ENCODE measurements at regions not wholly inside any gene's neighbourhood (a gene's known extent, or its start where the extent isn't known, plus 50 kb on each side); places are given as distances from the start of the nearest gene placed in this dataset.

GRCh38 chr18:57961411-57961810 lies 82.6 kb upstream of the NEDD4L start:
- no peaks in the 10 kb centered on the region for H3K27me3 ChIP-seq (replicated peaks; ENCODE audit: insufficient read depth, low read depth, low read length, poor library complexity)
- TF ChIP-seq CTCF (conservative IDR thresholded peaks at IDR 0.05; ENCODE audit: low read depth, low read length) = no peak
- TF ChIP-seq EZH2 (IDR thresholded peaks at IDR 0.05; ENCODE audit: borderline replicate concordance, low read depth, low read length, poor library complexity, severe bottlenecking) = no peak
- no peaks in the 10 kb centered on the region for H3K9me3 ChIP-seq (ENCODE audit: low read depth, low read length, poor library complexity, severe bottlenecking)
- no peak overlapping the region for H3K4me3 ChIP-seq (ENCODE audit: low read depth, low read length, poor library complexity, severe bottlenecking)
- BruUV-seq (replicated peaks) = no TSS peak
- no peak for DNase-seq (ENCODE audit: low spot score)
- POLR2A ChIA-PET (ENCODE audit: low non-redundant PET) = no interaction called here
- H3K4me1 ChIP-seq (ENCODE audit: insufficient read depth, low read length, poor library complexity, severe bottlenecking) = no peaks in the 10 kb centered on the region
- no peak overlapping the region for H3K27ac ChIP-seq (ENCODE audit: low read depth, low read length, poor library complexity, severe bottlenecking)
- intact Hi-C loops (cut with micrococcal nuclease; ENCODE audit: unreplicated experiment) = no loop called here
- no peaks in the 10 kb centered on the region for H3K36me3 ChIP-seq (ENCODE audit: insufficient read depth, low read length, poor library complexity, severe bottlenecking)
- CTCF ChIA-PET = no interaction called here

GRCh38 chr18:57959278-57959677 lies 84.7 kb upstream of the NEDD4L start:
- H3K27ac ChIP-seq (ENCODE audit: low read depth, low read length, poor library complexity, severe bottlenecking) = no peak overlapping the region
- DNase-seq (ENCODE audit: low spot score) = peak; percentile 62
- no peaks in the 10 kb centered on the region for H3K27me3 ChIP-seq (replicated peaks; ENCODE audit: insufficient read depth, low read depth, low read length, poor library complexity)
- no peak overlapping the region for H3K4me3 ChIP-seq (ENCODE audit: low read depth, low read length, poor library complexity, severe bottlenecking)
- ChIA-PET POLR2A (ENCODE audit: low non-redundant PET) (no interaction called here), CTCF (interaction anchor here (0.7 to 1.6 kb wide), 4 partner anchors 77 to 714 kb away, joined by 3 to 18 read pairs (median 4); no protein-coding TSS in a partner anchor)
- TF ChIP-seq EZH2 (IDR thresholded peaks at IDR 0.05; ENCODE audit: borderline replicate concordance, low read depth, low read length, poor library complexity, severe bottlenecking) (no peak), CTCF (conservative IDR thresholded peaks at IDR 0.05; ENCODE audit: low read depth, low read length) (peak; percentile 60)
- no peaks in the 10 kb centered on the region for H3K9me3 ChIP-seq (ENCODE audit: low read depth, low read length, poor library complexity, severe bottlenecking)
- BruUV-seq (replicated peaks) = no TSS peak
- H3K36me3 ChIP-seq (ENCODE audit: insufficient read depth, low read length, poor library complexity, severe bottlenecking) = no peaks in the 10 kb centered on the region
- intact Hi-C loops (cut with micrococcal nuclease; ENCODE audit: unreplicated experiment) = loop anchor here (10.0 kb wide), 1 partner anchor 166 kb away; no protein-coding TSS in a partner anchor
- no peaks in the 10 kb centered on the region for H3K4me1 ChIP-seq (ENCODE audit: insufficient read depth, low read length, poor library complexity, severe bottlenecking)

GRCh38 chr18:57957210-57957609 lies 86.8 kb upstream of the NEDD4L start:
- ChIA-PET CTCF (interaction anchor here (0.9 kb wide), 1 partner anchor 165 kb away, joined by 3 read pairs; no protein-coding TSS in a partner anchor), POLR2A (ENCODE audit: low non-redundant PET) (no interaction called here)
- H3K9me3 ChIP-seq (ENCODE audit: low read depth, low read length, poor library complexity, severe bottlenecking) = no peaks in the 10 kb centered on the region

More at GRCh38 chr18:57957210-57957609, 86.8 kb upstream of the NEDD4L start:
- Histone ChIP-seq H3K4me3 (ENCODE audit: low read depth, low read length, poor library complexity, severe bottlenecking) (no peak overlapping the region), H3K4me1 (ENCODE audit: insufficient read depth, low read length, poor library complexity, severe bottlenecking) (no peaks in the 10 kb centered on the region), H3K27ac (ENCODE audit: low read depth, low read length, poor library complexity, severe bottlenecking) (no peak overlapping the region), H3K36me3 (ENCODE audit: insufficient read depth, low read length, poor library complexity, severe bottlenecking) (no peaks in the 10 kb centered on the region), H3K27me3 (replicated peaks; ENCODE audit: insufficient read depth, low read depth, low read length, poor library complexity) (no peaks in the 10 kb centered on the region)
- DNase-seq (ENCODE audit: low spot score) = no peak
- intact Hi-C loops (cut with micrococcal nuclease; ENCODE audit: unreplicated experiment) = loop anchor here (10.0 kb wide), 1 partner anchor 168 kb away; no protein-coding TSS in a partner anchor
- BruUV-seq (replicated peaks) = no TSS peak
- no peak for TF ChIP-seq CTCF (conservative IDR thresholded peaks at IDR 0.05; ENCODE audit: low read depth, low read length)
- no peak for TF ChIP-seq EZH2 (IDR thresholded peaks at IDR 0.05; ENCODE audit: borderline replicate concordance, low read depth, low read length, poor library complexity, severe bottlenecking)

All from A673 (cell line).